ENCODE measurements at regions not wholly inside any gene's neighbourhood (a gene's known extent, or its start where the extent isn't known, plus 50 kb on each side); places are given as distances from the start of the nearest gene placed in this dataset.

GRCh38 chr5:142434322-142434612 lies 109.4 kb upstream of the SPRY4 start:
- DNase-seq (ENCODE audit: low read depth in 2 of 2), result no peak

GRCh38 chr5:142433526-142434321 lies 108.9 kb upstream of the SPRY4 start:
- no peak for DNase-seq (ENCODE audit: low read depth in 2 of 2)

GRCh38 chr5:142432961-142433360 lies 108.1 kb upstream of the SPRY4 start:
- peak in 1 of 2 donors; percentile 14 for DNase-seq (ENCODE audit: low read depth in 2 of 2)

GRCh38 chr5:142432369-142432863 lies 107.6 kb upstream of the SPRY4 start:
- DNase-seq (ENCODE audit: low read depth in 2 of 2), result no peak

- no peak for DNase-seq (ENCODE audit: low read depth in 2 of 2)
These were observed 104.1 kb upstream of the SPRY4 start for GRCh38 chr5:142428773-142429473.

- DNase-seq (ENCODE audit: low read depth in 2 of 2), result no peak
These were observed 103.4 kb upstream of the SPRY4 start for GRCh38 chr5:142428036-142428772.

GRCh38 chr5:142427529-142427928 lies 102.7 kb upstream of the SPRY4 start:
- DNase-seq (ENCODE audit: low read depth in 2 of 2), result no peak

GRCh38 chr5:142427015-142427364 lies 102.2 kb upstream of the SPRY4 start:
- DNase-seq (ENCODE audit: low read depth in 2 of 2), result no peak

- peak in 1 of 2 donors; percentile 17 for DNase-seq (ENCODE audit: low read depth in 2 of 2)
These were observed 101.6 kb upstream of the SPRY4 start for GRCh38 chr5:142426129-142427014.

- DNase-seq (ENCODE audit: low read depth in 2 of 2), result no peak
These were observed 100.7 kb upstream of the SPRY4 start for GRCh38 chr5:142425286-142426065.

- no peak for DNase-seq (ENCODE audit: low read depth in 2 of 2)
These were observed 97.6 kb upstream of the SPRY4 start for GRCh38 chr5:142422429-142422828.

- DNase-seq (ENCODE audit: low read depth in 2 of 2), result no peak
These were observed 97.0 kb upstream of the SPRY4 start for GRCh38 chr5:142421621-142422397.

GRCh38 chr5:142421228-142421617 lies 96.4 kb upstream of the SPRY4 start:
- no peak for DNase-seq (ENCODE audit: low read depth in 2 of 2)

- DNase-seq (ENCODE audit: low read depth in 2 of 2), result no peak
These were observed 95.9 kb upstream of the SPRY4 start for GRCh38 chr5:142420561-142421227.

GRCh38 chr5:142412581-142412980 lies 87.8 kb upstream of the SPRY4 start:
- no peak for DNase-seq (ENCODE audit: low read depth in 2 of 2)

GRCh38 chr5:142411656-142412425 lies 87.0 kb upstream of the SPRY4 start:
- no peak for DNase-seq (ENCODE audit: low read depth in 2 of 2)

GRCh38 chr5:142411103-142411502 lies 86.3 kb upstream of the SPRY4 start:
- no peak for DNase-seq (ENCODE audit: low read depth in 2 of 2)

- DNase-seq (ENCODE audit: low read depth in 2 of 2), result no peak
These were observed 84.2 kb upstream of the SPRY4 start for GRCh38 chr5:142408981-142409481.

- DNase-seq (ENCODE audit: low read depth in 2 of 2), result no peak
These were observed 83.7 kb upstream of the SPRY4 start for GRCh38 chr5:142408536-142408935.

Measured in activated CD8-positive, alpha-beta memory T cell treated with anti-CD3 and anti-CD28 coated beads for 4 hours (primary cell).